Thymus (tissue), 11 donors: ENCODE measurements at regions not wholly inside any gene's neighbourhood (a gene's known extent, or its start where the extent isn't known, plus 50 kb on each side); places are given as distances from the start of the nearest gene placed in this dataset.
A peak's percentile ranks its signal among the peaks of the same experiment; 100 is the strongest.

Source experiments
- DNase-seq, 9 donors: peaks; one replicate each; pipeline ENCODE4 v3.0.0-alpha.2; 2013; ENCODE audit warnings: low spot score in 9 of 9, low read depth in 6 of 9, missing footprints in 1 of 9
- H3K27ac ChIP-seq, 2 donors: one replicate each; pipeline ENCODE4 v1.5.1; 2013; ENCODE audit warnings: control low read depth in 1 of 2, low read depth in 1 of 2, low read length in 1 of 2, mild to moderate bottlenecking in 1 of 2, moderate library complexity in 1 of 2
- H3K27me3 ChIP-seq, 2 donors: one replicate each; pipeline ENCODE4 v1.5.1; 2013; ENCODE audit warnings: low read length in 1 of 2; ENCODE audit not compliant: control insufficient read depth in 2 of 2, insufficient read depth in 1 of 2
- H3K36me3 ChIP-seq, 2 donors: one replicate each; pipeline ENCODE4 v1.5.1; 2013; ENCODE audit warnings: low read length in 1 of 2, mild to moderate bottlenecking in 1 of 2, moderate library complexity in 1 of 2; ENCODE audit not compliant: control insufficient read depth in 2 of 2, insufficient read depth in 2 of 2
- H3K4me1 ChIP-seq, 2 donors: one replicate each; pipeline ENCODE4 v1.5.1; 2013; ENCODE audit warnings: low read length in 2 of 2; ENCODE audit not compliant: control insufficient read depth in 2 of 2, insufficient read depth in 2 of 2
- H3K4me3 ChIP-seq, 2 donors: one replicate each; pipeline ENCODE4 v1.5.1; 2013; ENCODE audit warnings: low read length in 2 of 2, control low read depth in 1 of 2, mild to moderate bottlenecking in 1 of 2
- H3K9me3 ChIP-seq, 2 donors: one replicate each; pipeline ENCODE4 v1.5.1; 2013; ENCODE audit warnings: low read length in 1 of 2, mild to moderate bottlenecking in 1 of 2; ENCODE audit not compliant: control insufficient read depth in 2 of 2, insufficient read depth in 1 of 2
- WGBS: extraction: QIAGEN DNeasy Blood & Tissue Kit; methylation state at CpG from one replicate; pipeline ENCODE4 v1.1.7; 2013; 5-methylcytosine and 5-hydroxymethylcytosine counted together
- donor health status: healthy.

GRCh38 chr12:18859400-18859799 is 121.5 kb downstream of the CAPZA3 start:
- DNase-seq, result no peak
- H3K27ac ChIP-seq, result no peak overlapping the region
- WGBS, result 79% methylated on average over 1 of the region's 1 CpG

DNA sequence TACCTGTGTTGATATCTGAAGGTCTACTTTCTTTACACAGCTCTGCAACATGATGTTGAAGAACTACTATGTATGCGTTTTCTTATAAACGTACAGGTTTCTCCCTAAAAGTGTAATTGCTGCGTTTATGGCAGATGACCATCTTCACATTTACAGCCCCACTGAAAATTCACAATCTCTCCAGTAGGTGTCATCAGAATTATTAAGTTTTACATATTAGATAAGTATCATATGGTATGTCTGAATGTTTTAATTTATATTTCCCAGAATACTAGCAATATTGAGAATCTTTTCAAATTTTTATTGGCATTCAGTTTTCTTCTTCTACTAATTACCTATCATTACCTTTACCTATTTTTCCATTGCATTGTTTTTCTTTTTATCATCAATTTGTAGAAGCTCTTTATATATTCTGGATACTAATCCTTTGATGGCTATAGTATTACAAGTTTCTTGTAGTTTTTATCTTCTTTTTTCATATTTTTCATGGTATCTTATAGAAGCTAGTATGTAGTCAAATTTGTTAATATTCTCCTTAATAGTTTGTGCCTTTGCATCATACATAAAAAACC is 123.5 kb downstream of the CAPZA3 start:
- no peaks in the 10 kb centered on the region for H3K36me3 ChIP-seq
- DNase-seq, result peak in 2 of 9 donors; percentile 11 to 18
- no peaks in the 10 kb centered on the region for H3K4me1 ChIP-seq
- no peak overlapping the region for H3K27ac ChIP-seq
- no peaks in the 10 kb centered on the region for H3K9me3 ChIP-seq
- no peaks in the 10 kb centered on the region for H3K27me3 ChIP-seq
- WGBS, result 88% methylated on average over 3 of the region's 3 CpGs
- H3K4me3 ChIP-seq, result no peak overlapping the region

More at GRCh38 chr12:18859400-18859799, 121.5 kb downstream of the CAPZA3 start:
- no peak overlapping the region for H3K4me3 ChIP-seq
- H3K27me3 ChIP-seq, result no peaks in the 10 kb centered on the region
- H3K36me3 ChIP-seq, result no peaks in the 10 kb centered on the region
- H3K9me3 ChIP-seq, result no peaks in the 10 kb centered on the region
- no peaks in the 10 kb centered on the region for H3K4me1 ChIP-seq

DNA sequence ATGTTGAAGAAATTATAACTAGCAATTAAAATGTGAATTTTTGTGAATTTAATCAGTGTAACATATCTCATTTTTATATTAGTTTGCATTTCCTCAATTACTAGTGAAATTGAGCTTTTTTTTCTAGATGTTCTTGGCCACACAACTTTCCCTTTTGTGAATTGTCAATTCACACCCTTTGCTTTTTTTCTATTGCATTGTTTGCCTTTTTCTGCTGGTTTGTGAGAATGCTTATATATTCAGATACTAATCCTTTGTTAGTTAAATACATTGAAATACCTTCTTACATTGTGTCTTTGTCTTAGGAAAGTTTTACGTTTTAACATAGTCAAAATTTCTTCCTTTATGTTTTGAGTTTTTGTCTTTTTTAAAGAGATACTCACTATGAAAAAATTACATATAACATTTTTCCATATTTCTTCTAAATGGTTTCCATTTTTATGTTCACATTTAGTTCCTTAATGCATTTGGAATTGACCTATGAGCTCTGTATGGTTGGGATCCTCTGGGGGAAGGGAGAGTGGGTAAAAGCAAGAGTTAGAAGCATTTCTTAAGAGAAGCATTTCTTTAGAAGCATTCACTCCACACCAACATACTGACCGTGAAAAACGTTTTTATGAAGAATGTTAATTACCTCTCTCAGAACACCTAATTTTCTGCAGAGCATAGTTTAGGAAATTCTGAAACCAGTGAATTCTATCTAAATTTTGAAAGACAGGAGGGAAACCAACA is 126.0 kb downstream of the CAPZA3 start:
- DNase-seq, result no peak
- no peaks in the 10 kb centered on the region for H3K27me3 ChIP-seq
- WGBS, result 94% methylated on average over 3 of the region's 3 CpGs
- no peaks in the 10 kb centered on the region for H3K9me3 ChIP-seq
- H3K4me1 ChIP-seq, result no peaks in the 10 kb centered on the region
- H3K4me3 ChIP-seq, result no peak overlapping the region
- no peaks in the 10 kb centered on the region for H3K36me3 ChIP-seq
- H3K27ac ChIP-seq, result no peak overlapping the region

DNA sequence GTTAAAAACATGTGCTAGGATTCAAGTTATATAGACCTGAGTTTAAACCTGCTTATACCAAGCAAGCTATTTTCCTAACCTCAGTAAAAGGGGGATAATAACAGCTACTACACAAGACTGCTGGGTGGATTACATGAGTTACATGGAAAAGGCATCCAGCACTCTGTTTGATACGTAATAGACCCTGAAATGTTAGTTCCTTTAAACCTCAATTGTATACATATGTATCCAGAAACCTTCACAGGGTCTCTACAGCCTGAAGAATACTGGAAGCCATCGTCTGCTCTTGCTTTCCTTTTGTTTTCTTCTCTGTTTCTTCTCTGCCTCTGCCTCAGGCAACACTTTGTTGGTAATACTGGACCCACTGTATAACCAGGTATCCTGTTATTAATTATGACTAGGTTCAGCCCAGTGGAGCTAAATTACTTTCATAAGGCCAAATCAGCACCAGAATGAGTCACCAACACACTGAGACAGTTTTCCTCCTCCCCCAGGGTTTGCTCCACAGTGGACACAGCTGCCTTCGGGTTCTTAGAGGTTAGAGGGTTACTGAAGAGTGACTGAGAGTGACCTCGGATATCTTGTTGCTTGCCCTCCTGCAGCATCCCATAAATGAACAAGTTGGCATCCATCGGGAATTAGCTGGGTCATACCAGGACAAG is 127.1 kb downstream of the CAPZA3 start:
- H3K4me1 ChIP-seq, result no peaks in the 10 kb centered on the region
- H3K4me3 ChIP-seq, result no peak overlapping the region
- no peaks in the 10 kb centered on the region for H3K27me3 ChIP-seq
- H3K36me3 ChIP-seq, result no peaks in the 10 kb centered on the region
- H3K27ac ChIP-seq, result no peak overlapping the region
- DNase-seq, result no peak
- H3K9me3 ChIP-seq, result no peaks in the 10 kb centered on the region
- 95% methylated on average over 5 of the region's 5 CpGs for WGBS

GRCh38 chr12:18868717-18869116 is 130.8 kb downstream of the CAPZA3 start:
- Histone ChIP-seq H3K4me1 (no peaks in the 10 kb centered on the region), H3K27me3 (no peaks in the 10 kb centered on the region), H3K9me3 (no peaks in the 10 kb centered on the region), H3K36me3 (no peaks in the 10 kb centered on the region), H3K27ac (no peak overlapping the region), H3K4me3 (no peak overlapping the region)
- DNase-seq, result no peak
- WGBS, result 17% methylated on average over 2 of the region's 2 CpGs

DNA sequence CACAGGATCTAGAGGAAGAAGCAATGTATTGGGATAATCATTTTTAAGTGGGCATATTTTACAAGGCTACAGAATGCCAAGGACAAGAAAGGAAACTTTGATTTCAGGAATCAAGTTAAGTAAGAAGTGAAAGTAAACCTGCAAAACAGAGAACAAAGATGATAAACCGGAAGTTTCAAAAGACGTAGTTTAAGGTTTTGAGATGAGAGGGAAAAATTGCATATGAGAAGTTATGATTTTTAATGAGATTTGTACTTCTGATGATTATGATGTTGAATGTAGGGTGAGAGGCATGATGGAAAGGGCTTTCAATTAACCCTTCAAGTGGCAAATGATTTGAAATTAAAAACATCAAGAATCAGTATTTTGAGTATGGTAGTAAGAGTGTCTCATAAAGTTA is 134.9 kb downstream of the CAPZA3 start:
- Histone ChIP-seq H3K36me3 (no peaks in the 10 kb centered on the region), H3K27me3 (no peaks in the 10 kb centered on the region), H3K4me3 (no peak overlapping the region), H3K27ac (no peak overlapping the region), H3K4me1 (no peaks in the 10 kb centered on the region), H3K9me3 (no peaks in the 10 kb centered on the region)
- DNase-seq, result no peak
- WGBS, result 79% methylated on average over 2 of the region's 2 CpGs

DNA sequence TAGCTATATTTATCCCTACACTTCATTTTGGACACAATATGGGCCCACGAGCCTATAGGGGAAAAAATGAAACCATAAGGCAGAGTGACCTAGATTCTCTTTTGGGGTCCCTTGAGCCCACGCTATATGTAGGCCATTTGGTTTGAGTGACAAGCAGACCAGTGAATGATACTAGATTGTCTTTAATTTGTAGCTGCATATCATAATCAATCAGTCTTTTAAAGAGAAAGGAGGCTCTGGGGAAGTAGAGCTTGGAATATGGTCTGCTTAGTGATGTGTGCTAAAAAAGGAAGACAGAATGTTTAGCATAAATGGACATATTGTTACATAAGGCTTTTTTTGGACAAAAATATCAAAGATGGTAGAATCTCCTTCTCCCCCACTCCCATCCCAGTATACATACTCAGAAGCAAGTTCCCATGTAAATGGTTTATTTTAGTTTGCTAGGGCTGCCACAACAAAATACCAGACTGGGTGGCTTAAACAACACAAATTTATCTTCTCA is 140.8 kb downstream of the CAPZA3 start:
- Histone ChIP-seq H3K4me1 (no peaks in the 10 kb centered on the region), H3K9me3 (no peaks in the 10 kb centered on the region), H3K27ac (no peak overlapping the region), H3K27me3 (no peaks in the 10 kb centered on the region), H3K4me3 (no peak overlapping the region), H3K36me3 (no peaks in the 10 kb centered on the region)
- 92% methylated on average over 2 of the region's 2 CpGs for WGBS
- DNase-seq, result no peak

DNA sequence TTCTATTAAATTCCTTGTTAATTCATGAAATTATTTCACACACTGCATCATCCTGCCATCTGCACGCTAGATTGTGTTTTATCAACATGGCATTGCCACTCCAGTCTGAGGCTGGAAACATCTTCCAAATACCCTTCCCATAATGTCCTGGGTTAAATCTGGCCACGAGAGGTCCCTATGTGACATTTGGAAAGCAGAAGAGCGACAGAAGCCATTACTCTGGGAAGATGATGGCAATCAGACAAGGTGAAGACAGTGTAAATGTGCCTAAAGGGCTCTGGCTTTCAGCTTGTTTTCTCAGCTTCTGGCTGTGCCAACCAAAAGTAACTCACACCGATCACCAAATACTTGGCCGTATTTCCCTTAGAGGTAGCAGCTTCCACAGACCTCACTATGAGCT is 144.8 kb downstream of the CAPZA3 start:
- WGBS, result 77% methylated on average over 5 of the region's 5 CpGs

DNA sequence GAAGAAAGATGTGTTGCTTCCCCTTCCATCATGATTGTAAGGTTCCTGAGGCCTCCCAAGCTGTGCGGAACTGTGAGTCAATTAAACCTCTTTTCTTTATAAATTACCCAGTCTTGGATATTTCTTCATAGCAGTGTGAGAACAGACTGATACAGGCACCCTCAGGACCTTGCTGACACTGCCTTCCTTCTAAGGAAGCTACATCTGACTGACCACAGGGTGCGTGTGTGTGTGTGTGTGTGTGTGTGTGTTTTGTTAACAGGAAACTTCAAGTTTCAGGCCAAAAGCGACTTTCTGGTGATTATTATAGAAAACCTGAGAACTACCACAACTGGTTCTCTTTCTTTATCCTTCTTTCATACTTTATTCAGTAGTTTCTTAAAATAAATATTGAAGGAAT is 149.0 kb downstream of the CAPZA3 start:
- no peaks in the 10 kb centered on the region for H3K27me3 ChIP-seq
- WGBS, result 46% methylated on average over 3 of the region's 3 CpGs
- H3K27ac ChIP-seq, result no peak overlapping the region
- H3K9me3 ChIP-seq, result no peaks in the 10 kb centered on the region
- DNase-seq, result no peak
- no peaks in the 10 kb centered on the region for H3K36me3 ChIP-seq
- no peak overlapping the region for H3K4me3 ChIP-seq
- H3K4me1 ChIP-seq, result no peaks in the 10 kb centered on the region

More for the DNA sequence above, 144.8 kb downstream of the CAPZA3 start:
- Histone ChIP-seq H3K36me3 (no peaks in the 10 kb centered on the region), H3K9me3 (no peaks in the 10 kb centered on the region), H3K27ac (no peak overlapping the region), H3K27me3 (no peaks in the 10 kb centered on the region), H3K4me1 (no peaks in the 10 kb centered on the region), H3K4me3 (no peak overlapping the region)
- DNase-seq, result no peak
